Endothelial cell of hepatic sinusoid (primary cell): ENCODE measurements at regions not wholly inside any gene's neighbourhood (a gene's known extent, or its start where the extent isn't known, plus 50 kb on each side); places are given as distances from the start of the nearest gene placed in this dataset.

Experiments
- in situ Hi-C: cut with HindIII; loops from 2 replicates; pipeline ENCODE4 v1.10.0; 2017; ENCODE audit warnings: low sequenced_read_pairs

- in situ Hi-C loops = no loop called here
Measured at GRCh38 chr4:188197566-188197965, 58.3 kb downstream of the TRIML1 start.

- in situ Hi-C loops = no loop called here
Measured at GRCh38 chr4:188198982-188199792, 59.9 kb downstream of the TRIML1 start.

GRCh38 chr4:188201851-188202250 lies 62.6 kb downstream of the TRIML1 start:
- in situ Hi-C loops = no loop called here

DNA sequence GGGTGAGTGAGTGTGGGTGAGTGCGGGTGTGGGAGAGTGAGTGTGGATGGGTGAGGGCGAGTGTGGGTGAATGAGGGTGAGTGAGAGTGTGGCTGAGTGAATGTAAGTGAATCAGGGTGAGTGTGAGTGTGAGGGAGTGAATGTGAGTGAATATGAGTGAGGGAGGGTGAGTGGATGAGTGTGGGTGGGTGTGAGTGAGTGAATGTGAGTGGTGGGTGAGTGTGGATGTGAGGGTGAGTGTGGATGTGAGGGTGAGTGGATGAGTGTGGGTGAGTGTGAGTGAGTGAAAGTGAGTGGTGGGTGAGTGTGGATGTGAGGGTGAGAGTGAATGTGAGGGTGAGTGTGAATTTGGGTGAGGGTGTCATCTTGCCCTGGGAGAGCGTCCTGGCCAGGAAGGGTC lies 67.5 kb downstream of the TRIML1 start:
- in situ Hi-C loops = no loop called here

GRCh38 chr4:188214861-188215260 lies 75.6 kb downstream of the TRIML1 start:
- in situ Hi-C loops = no loop called here

- in situ Hi-C loops = no loop called here
Measured at GRCh38 chr4:188218392-188218791, 79.2 kb downstream of the TRIML1 start.

GRCh38 chr4:188220006-188220405 lies 80.8 kb downstream of the TRIML1 start:
- in situ Hi-C loops = no loop called here

GRCh38 chr4:188221090-188221489 lies 81.8 kb downstream of the TRIML1 start:
- in situ Hi-C loops = no loop called here

- in situ Hi-C loops = no loop called here
Measured at GRCh38 chr4:188228279-188228678, 89.0 kb downstream of the TRIML1 start.

DNA sequence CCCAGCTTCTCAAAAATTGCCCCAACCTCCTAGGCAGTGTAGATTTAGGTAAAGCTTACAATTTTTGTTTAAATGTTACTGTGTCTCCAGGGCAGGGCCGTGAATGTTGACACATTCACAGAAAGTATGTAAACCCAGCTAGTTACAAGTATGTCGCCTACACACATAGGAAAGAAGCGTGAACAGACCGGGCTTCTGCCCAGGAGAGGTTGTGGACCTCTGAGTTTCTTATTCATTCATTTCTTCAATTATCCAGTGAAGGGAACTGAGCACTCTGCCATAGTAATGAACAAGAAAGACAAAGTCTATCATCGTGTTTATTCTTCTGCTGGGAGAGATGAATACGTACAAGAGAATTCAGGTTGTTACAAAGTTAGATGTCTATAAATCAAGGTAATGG lies 93.2 kb downstream of the TRIML1 start:
- in situ Hi-C loops = no loop called here

GRCh38 chr4:188242041-188242440 lies 102.8 kb downstream of the TRIML1 start:
- in situ Hi-C loops = no loop called here

GRCh38 chr4:188245651-188246050 lies 106.4 kb downstream of the TRIML1 start:
- in situ Hi-C loops = no loop called here

- in situ Hi-C loops = no loop called here
Measured at GRCh38 chr4:188246488-188246887, 107.2 kb downstream of the TRIML1 start.

GRCh38 chr4:188254211-188254610 lies 115.0 kb downstream of the TRIML1 start:
- in situ Hi-C loops = no loop called here

DNA sequence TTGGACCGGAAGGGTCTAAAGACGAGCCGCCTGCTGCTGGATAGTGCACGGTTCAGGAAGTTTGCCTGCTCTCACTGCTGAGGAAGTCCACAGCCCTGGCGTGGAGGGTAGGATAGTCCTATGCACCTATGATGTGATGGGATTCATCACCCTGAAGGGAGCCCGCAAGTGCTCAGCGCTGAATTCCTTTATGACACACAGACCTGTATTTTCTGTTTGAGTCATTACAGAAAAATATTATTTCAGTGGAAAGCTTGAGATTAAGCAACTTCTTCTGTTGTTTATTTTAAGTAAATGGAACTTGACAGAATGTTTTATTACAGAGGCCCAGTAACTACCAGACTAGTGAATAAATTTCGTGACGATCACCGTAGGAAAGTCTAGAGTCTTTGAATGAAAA lies 123.2 kb downstream of the TRIML1 start:
- in situ Hi-C loops = no loop called here

- in situ Hi-C loops = no loop called here
Measured at GRCh38 chr4:188263321-188263720, 124.1 kb downstream of the TRIML1 start.

DNA sequence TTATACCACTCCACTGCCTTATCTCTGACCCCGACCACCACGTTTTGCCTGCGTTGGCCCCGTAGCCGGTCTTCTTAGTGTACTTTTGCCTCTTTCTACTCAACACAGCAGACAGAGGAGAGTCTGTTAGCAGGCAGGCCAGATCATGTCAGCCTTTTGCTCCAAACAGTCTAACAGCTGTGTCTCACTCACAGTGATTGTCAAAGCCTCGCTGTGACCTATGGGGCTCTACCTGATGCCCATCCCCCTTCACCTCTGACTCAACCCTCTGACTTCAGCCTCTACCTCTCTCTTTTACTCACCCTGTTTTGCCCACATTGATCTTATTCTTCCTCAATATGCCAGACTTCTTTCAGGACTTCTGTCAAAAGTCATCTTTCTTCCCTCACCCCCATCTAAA lies 127.1 kb downstream of the TRIML1 start:
- in situ Hi-C loops = no loop called here

DNA sequence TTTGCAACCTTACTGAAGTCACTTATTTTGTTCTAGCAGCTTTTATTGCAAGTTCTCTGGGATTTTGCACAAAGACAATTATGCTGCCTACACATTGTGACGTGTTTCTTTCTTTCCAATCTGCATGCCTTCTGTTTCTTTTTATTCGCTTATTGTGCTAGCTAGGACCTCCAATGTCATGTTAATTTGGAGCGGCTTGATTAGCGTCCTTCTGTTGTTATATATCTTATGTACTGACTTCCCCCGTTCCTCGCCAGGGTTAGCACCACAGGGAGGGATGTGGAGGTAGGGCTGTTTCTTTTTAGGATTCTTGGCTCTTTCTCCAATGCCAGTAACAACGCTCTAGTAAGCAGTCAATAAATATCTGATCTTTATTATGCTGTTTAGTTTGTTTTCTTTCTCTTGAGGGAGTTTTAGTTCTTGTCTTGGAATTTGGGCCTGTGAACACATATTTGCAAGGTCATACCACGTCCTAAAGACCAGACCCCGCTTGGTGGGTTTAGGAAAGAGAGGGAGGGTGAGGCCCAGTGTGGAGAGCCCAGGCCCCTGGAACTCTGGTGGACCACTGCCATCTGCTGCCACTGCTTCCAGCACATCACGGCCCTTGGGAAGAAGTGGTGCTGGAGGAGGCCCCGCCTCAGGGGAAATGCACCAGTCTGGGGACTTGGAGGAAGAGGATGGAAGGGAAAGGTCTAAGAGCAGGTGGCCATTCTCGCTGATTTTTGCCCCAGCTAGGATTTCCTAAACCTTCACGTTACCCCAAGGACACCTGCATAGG lies 129.1 kb downstream of the TRIML1 start:
- in situ Hi-C loops = no loop called here

GRCh38 chr4:188270273-188271069 lies 131.2 kb downstream of the TRIML1 start:
- in situ Hi-C loops = no loop called here

DNA sequence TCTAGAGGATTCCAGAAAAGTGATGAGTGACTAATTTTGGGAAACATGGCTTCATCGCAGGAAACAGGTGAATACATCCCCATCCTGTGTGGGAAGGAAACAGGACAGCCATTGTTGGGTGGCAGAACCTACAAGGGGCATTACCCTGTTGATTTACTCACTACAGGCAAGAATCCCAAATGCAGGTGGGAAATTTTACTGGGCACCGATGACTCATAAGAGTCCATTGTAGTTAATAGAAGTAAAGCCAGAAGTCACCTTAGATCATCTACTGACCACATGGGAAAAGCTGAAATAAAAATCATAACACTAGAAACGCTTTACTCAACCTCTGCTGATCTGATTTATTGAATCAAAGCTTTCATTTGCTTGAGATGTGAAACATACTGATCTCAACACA lies 136.4 kb downstream of the TRIML1 start:
- in situ Hi-C loops = no loop called here

DNA sequence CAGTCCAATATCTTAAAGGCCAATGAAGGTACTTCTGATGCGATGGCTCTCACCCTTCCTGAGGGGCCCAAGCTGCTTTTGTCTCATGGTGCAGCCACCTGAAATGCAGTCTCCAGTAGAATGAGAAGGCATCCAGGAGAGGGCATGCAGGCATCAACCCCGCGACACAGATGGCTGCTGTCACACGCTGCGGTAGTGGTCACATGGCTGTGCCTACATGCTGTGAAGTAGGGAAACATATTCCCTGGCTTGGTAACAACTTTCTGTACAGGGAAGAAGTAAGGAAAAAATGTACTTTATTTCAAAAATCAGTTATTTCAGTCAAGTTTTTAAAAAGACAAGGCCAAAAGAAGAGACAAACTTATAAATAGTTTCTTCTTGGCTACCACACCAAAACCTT lies 139.9 kb downstream of the TRIML1 start:
- in situ Hi-C loops = no loop called here
